ENCODE measurements at regions not wholly inside any gene's neighbourhood (a gene's known extent, or its start where the extent isn't known, plus 50 kb on each side); places are given as distances from the start of the nearest gene placed in this dataset.

- DNase-seq (ENCODE audit: low read depth in 1 of 2, low spot score in 1 of 2): no peak
- TF ChIP-seq POLR2AphosphoS5 (IDR thresholded peaks at IDR 0.05; ENCODE audit: low read depth) (no peak), CTCF (IDR thresholded peaks at IDR 0.05; ENCODE audit: insufficient read depth, low read length) (no peak), SPI1 (IDR thresholded peaks at IDR 0.05; ENCODE audit: borderline replicate concordance, low read depth) (no peak), REST (IDR thresholded peaks at IDR 0.05; ENCODE audit: insufficient replicate concordance, low read depth) (no peak), GABPA (IDR thresholded peaks at IDR 0.05; ENCODE audit: low read depth) (no peak)
- no peak overlapping the region for H3K27ac ChIP-seq (replicated peaks)
- no peaks in the 10 kb centered on the region for H3K27me3 ChIP-seq (ENCODE audit: insufficient read depth, poor library complexity, severe bottlenecking)
- H3K4me3 ChIP-seq (replicated peaks; ENCODE audit: insufficient read depth, low read length): no peak overlapping the region
Observed at GRCh38 chr3:106331636-106332035, 462.8 kb upstream of the CBLB start.

- H3K4me3 ChIP-seq (replicated peaks; ENCODE audit: insufficient read depth, low read length): no peak overlapping the region
- TF ChIP-seq POLR2AphosphoS5 (IDR thresholded peaks at IDR 0.05; ENCODE audit: low read depth): no peak
- TF ChIP-seq CTCF (IDR thresholded peaks at IDR 0.05; ENCODE audit: insufficient read depth, low read length): no peak
- TF ChIP-seq REST (IDR thresholded peaks at IDR 0.05; ENCODE audit: insufficient replicate concordance, low read depth): no peak
- TF ChIP-seq SPI1 (IDR thresholded peaks at IDR 0.05; ENCODE audit: borderline replicate concordance, low read depth): no peak
- TF ChIP-seq GABPA (IDR thresholded peaks at IDR 0.05; ENCODE audit: low read depth): no peak
- no peaks in the 10 kb centered on the region for H3K27me3 ChIP-seq (ENCODE audit: insufficient read depth, poor library complexity, severe bottlenecking)
- no peak for DNase-seq (ENCODE audit: low read depth in 1 of 2, low spot score in 1 of 2)
- no peak overlapping the region for H3K27ac ChIP-seq (replicated peaks)
Observed at GRCh38 chr3:106332129-106332528, 463.3 kb upstream of the CBLB start.

GRCh38 chr3:106332884-106333283 is 464.1 kb upstream of the CBLB start:
- Histone ChIP-seq H3K4me3 (replicated peaks; ENCODE audit: insufficient read depth, low read length) (no peak overlapping the region), H3K27me3 (ENCODE audit: insufficient read depth, poor library complexity, severe bottlenecking) (no peaks in the 10 kb centered on the region), H3K27ac (replicated peaks) (no peak overlapping the region)
- TF ChIP-seq SPI1 (IDR thresholded peaks at IDR 0.05; ENCODE audit: borderline replicate concordance, low read depth) (no peak), POLR2AphosphoS5 (IDR thresholded peaks at IDR 0.05; ENCODE audit: low read depth) (no peak), CTCF (IDR thresholded peaks at IDR 0.05; ENCODE audit: insufficient read depth, low read length) (no peak), REST (IDR thresholded peaks at IDR 0.05; ENCODE audit: insufficient replicate concordance, low read depth) (no peak), GABPA (IDR thresholded peaks at IDR 0.05; ENCODE audit: low read depth) (no peak)
- no peak for DNase-seq (ENCODE audit: low read depth in 1 of 2, low spot score in 1 of 2)

All from HL-60 (cell line).